Islet of Langerhans (tissue), 1 donor: ENCODE measurements at regions not wholly inside any gene's neighbourhood (a gene's known extent, or its start where the extent isn't known, plus 50 kb on each side); places are given as distances from the start of the nearest gene placed in this dataset.

Experiments
- FAIRE-seq: peaks from one replicate; lab custom pipeline; 2011; peaks lifted over from hg19 to GRCh38; lab: Jason Lieb, UNC

- no peak for FAIRE-seq
Observed at GRCh38 chr15:69848551-69849231, 249.0 kb downstream of the TLE3 start.

GRCh38 chr15:69849232-69849610 is 248.5 kb downstream of the TLE3 start:
- no peak for FAIRE-seq

GRCh38 chr15:69852482-69852881 is 245.2 kb downstream of the TLE3 start:
- no peak for FAIRE-seq

GRCh38 chr15:69852916-69853315 is 244.8 kb downstream of the TLE3 start:
- no peak for FAIRE-seq

GRCh38 chr15:69853544-69853951 is 244.2 kb downstream of the TLE3 start:
- FAIRE-seq = no peak

GRCh38 chr15:69854001-69854400 is 243.7 kb downstream of the TLE3 start:
- no peak for FAIRE-seq

GRCh38 chr15:69854521-69855181 is 243.1 kb downstream of the TLE3 start:
- FAIRE-seq = no peak

- no peak for FAIRE-seq
Observed at GRCh38 chr15:69855258-69856000, 242.3 kb downstream of the TLE3 start.

- no peak for FAIRE-seq
Observed at GRCh38 chr15:69857250-69857649, 240.5 kb downstream of the TLE3 start.

- no peak for FAIRE-seq
Observed at GRCh38 chr15:69857686-69858391, 239.9 kb downstream of the TLE3 start.

GRCh38 chr15:69858456-69858855 is 239.3 kb downstream of the TLE3 start:
- FAIRE-seq = no peak

GRCh38 chr15:69859866-69860265 is 237.9 kb downstream of the TLE3 start:
- FAIRE-seq = no peak

- FAIRE-seq = no peak
Observed at GRCh38 chr15:69860321-69860720, 237.4 kb downstream of the TLE3 start.

GRCh38 chr15:69860921-69861320 is 236.8 kb downstream of the TLE3 start:
- FAIRE-seq = no peak

GRCh38 chr15:69861331-69862171 is 236.2 kb downstream of the TLE3 start:
- FAIRE-seq = no peak

GRCh38 chr15:69862540-69862939 is 235.2 kb downstream of the TLE3 start:
- no peak for FAIRE-seq

- FAIRE-seq = no peak
Observed at GRCh38 chr15:69863446-69863845, 234.3 kb downstream of the TLE3 start.

GRCh38 chr15:69865369-69865768 is 232.3 kb downstream of the TLE3 start:
- no peak for FAIRE-seq

GRCh38 chr15:69868756-69869155 is 229.0 kb downstream of the TLE3 start:
- no peak for FAIRE-seq

GRCh38 chr15:69869291-69869690 is 228.4 kb downstream of the TLE3 start:
- no peak for FAIRE-seq

- FAIRE-seq = no peak
Observed at GRCh38 chr15:69869881-69870505, 227.7 kb downstream of the TLE3 start.
